CD4-positive, alpha-beta T cell treated with Interleukin-1 beta for 1 hour (primary cell): ENCODE measurements at regions not wholly inside any gene's neighbourhood (a gene's known extent, or its start where the extent isn't known, plus 50 kb on each side); places are given as distances from the start of the nearest gene placed in this dataset.
"Not testable (repeated sequence)": the region's sequence is repeated elsewhere in the genome, so short reads cannot be mapped to it uniquely, and the experiment has no call there.

Experiments
- DNase-seq, 2 donors: peaks; one replicate each; pipeline ENCODE4 v3.0.0-alpha.2; 2020 to 2022

- no peak for DNase-seq
These were observed 434.7 kb upstream of the NDST4 start for GRCh38 chr4:115548123-115548522.

DNA sequence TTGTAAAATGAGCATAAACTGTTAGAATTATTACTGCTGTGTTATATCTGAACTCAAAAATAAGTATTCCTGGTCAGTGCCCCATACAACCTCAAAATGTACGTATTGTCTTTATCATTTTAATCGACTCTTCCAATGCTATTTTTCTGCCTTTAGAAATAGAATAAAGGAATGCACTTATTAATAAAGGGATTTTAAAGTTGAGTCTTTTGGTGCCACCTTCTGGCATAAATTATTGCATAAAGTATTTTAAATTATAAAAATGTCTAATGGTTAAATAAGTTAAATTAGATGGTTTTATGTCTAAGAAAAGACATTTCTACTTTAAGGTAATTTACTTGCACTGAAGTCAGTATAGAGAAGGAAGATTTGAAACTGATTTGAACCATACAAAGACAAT lies 424.0 kb upstream of the NDST4 start:
- DNase-seq, result no peak

- DNase-seq, result no peak
These were observed 415.7 kb upstream of the NDST4 start for GRCh38 chr4:115529126-115529525.

GRCh38 chr4:115519476-115519875 lies 406.1 kb upstream of the NDST4 start:
- DNase-seq, result not testable (repeated sequence)

GRCh38 chr4:115515772-115516171 lies 402.4 kb upstream of the NDST4 start:
- DNase-seq, result no peak

DNA sequence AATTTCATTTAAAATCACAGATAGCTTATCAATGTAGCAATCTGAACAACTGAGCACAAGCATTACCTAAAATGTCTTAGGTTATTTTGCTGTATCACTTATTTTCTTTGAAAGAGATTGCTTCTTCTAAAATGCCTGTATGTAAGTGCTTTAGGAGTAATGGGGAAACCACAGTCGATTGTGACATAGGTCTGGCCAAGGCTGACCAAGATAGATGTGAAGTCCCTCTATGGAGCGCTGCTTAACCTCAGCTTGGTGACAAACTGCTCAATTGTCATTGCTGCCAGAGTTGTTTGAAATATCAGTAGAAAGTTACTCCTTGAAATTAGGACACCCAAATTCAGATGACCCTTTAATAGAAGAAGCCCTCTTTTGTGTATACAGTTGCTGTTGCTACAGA lies 401.9 kb upstream of the NDST4 start:
- DNase-seq, result no peak

- DNase-seq, result no peak
These were observed 401.3 kb upstream of the NDST4 start for GRCh38 chr4:115514675-115515074.

DNA sequence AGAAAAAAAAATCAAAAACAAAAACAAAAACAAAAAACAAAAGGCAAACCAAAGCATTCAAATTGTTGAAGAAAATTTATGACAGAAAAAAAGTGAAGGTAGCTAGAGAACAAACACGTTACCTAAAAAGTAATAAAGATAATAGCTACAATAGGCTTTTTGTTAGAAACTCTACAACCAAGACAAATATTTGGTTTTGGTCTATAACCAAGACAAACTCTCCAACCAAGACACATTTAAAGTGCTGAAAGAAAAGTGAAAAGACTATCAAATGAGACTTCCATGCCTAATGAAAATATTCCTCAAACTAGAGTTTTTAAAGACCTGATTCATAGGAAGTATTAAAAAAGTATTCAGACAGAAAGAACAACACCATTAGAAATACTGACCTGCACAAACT lies 391.9 kb upstream of the NDST4 start:
- no peak for DNase-seq

- DNase-seq, result no peak
These were observed 388.2 kb upstream of the NDST4 start for GRCh38 chr4:115501656-115502055.

DNA sequence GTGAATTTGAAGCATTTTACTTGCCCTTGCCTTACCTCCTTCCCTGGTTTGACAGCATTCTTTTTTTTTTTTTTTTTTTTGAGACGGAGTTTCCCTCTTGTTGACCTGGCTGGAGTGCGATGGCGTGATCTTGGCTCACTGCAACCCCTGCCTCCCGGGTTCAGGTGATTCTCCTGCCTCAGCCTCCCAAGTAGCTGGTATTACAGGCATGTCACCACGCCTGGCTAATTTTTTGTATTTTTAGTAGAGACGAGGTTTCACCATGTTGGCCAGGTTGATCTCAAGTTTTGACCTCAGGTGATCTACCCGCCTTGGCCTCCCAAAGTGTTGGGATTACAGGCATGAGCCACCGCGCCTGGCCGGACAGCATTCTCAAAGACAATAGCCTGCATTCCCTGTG lies 380.4 kb upstream of the NDST4 start:
- DNase-seq, result not testable (repeated sequence)

GRCh38 chr4:115491686-115492085 lies 378.3 kb upstream of the NDST4 start:
- DNase-seq, result no peak

- DNase-seq, result no peak
These were observed 375.9 kb upstream of the NDST4 start for GRCh38 chr4:115489279-115489678.

DNA sequence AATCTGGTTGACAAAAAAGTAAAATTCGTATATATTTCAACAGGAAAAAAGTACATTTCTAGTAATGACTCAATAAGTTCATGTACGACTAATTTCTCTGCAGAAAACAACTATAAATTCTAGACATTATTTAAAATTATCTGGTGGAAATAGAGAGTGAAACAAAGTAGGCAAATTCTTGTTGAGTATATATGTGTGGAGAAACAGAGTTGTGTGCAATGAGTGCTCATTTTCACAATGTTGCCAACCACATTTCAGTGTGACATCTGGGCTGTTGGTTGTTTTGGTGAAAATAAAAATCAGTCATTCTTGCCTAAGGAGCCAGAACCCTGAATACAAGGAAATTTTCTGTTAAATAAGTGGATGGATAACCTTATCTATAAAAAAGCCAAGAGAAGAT lies 372.0 kb upstream of the NDST4 start:
- no peak for DNase-seq

DNA sequence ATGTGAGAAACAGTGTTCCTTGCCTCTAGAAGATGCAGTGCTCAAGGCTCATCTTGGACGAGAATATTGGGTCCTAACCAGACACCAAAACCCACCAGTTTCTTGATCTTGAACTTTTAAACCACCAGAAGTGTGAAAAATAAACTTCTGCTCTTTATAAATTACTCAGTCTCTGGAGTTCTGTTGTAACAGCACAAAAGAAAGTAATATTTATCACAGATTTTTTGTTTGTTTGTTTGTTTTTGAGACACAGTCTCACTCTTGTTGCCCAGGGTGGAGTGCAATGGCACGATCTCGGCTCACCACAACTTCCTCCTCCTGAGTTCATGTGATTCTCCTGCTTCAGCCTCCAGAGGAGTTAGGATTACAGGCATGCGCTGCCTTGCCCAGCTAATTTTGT lies 371.1 kb upstream of the NDST4 start:
- DNase-seq, result no peak

- DNase-seq, result no peak
These were observed 357.3 kb upstream of the NDST4 start for GRCh38 chr4:115470763-115471162.

DNA sequence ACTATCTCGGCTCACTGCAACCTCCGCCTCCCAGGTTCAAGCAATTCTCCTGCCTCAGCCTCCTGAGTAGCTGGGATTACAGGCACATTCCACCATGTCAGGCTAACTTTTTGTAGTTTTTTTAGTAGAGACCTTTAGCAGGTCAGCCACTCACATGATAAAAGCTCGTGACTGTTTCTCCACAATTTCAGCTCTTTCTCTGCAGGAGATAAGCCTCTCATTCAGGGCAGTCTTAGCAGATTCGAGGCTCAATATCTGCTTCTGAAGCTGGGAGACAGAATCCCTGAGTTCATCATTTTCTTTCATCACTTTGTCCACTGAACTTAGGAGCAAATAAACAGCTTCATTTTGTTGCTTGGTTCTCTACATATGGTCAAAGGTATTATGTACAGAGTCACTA lies 345.9 kb upstream of the NDST4 start:
- DNase-seq, result not testable (repeated sequence)

DNA sequence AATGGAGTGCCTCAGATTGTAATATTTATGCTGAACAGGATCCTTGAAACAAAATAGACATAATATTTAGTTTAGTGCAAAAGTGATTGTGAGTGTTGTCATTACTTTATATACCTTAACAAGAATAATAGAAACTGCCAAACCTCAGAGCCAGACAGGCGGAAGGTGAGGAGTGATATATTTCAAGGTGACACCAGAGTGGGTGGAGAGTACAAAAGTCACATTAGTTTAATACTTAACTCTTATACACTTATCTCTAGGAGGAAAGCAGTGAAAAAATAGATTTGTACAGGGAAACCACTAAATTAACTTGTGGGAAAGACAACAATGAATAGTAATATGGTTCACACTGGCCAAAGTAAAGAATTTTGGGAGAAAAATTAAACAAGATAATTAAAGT lies 342.8 kb upstream of the NDST4 start:
- no peak for DNase-seq

DNA sequence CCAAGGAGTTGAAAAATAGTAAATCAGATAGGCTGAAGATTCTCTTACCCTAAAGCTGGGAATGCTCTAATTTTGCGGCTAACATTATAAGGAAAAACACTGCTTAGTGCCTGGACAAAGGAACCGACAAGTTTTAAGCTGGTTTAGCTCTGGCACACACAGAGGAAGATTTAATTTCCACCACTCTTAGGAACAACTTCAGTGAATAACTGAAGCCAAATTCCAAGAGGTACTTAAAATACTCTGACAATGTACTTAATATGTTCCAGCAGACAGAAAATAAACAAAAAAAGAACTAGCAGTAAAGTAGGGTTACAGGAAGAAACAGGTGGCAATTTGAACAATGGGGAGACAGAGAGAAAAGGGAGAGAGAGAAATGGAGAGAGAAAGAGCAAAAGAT lies 340.8 kb upstream of the NDST4 start:
- DNase-seq, result no peak

DNA sequence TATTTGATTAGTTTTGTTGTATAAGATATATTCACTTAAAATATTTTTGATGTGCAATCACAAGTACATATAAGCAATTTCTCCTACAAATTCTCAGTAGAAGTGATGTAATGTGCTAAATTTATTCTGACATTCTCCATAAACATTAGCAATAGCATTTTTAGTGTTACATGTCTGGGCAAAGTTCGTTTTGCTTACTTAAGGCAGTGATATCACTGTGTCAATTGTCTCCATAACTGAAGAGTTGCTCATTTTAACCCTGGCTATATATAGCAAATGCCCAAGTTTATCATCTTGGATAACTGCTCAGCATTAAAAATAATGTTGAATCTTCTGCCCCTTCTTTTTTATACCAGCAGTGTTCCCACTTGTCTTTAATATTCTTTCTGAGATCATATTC lies 340.0 kb upstream of the NDST4 start:
- no peak for DNase-seq

DNA sequence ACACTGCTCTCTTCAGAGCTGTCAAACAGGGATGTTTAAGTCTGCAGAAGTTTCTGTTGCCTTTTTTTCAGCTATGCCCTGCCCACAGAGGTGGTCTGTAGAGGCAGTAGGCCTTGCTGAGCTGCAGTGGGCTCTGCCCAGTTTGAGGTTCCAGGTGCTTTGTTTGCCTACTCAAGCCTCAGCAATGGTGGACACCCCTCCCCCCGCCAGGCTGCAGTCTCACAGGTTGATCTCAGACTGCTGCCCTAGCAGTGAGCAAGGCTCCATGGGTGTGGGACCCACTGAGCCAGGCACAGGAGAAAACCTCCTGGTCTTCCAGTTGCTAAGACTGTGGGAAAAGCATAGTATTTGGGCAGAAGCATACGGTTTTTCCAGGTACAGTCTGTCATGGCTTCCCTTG lies 338.8 kb upstream of the NDST4 start:
- not testable (repeated sequence) for DNase-seq

- no peak for DNase-seq
These were observed 324.3 kb upstream of the NDST4 start for GRCh38 chr4:115437739-115438138.

GRCh38 chr4:115433491-115433890 lies 320.1 kb upstream of the NDST4 start:
- no peak for DNase-seq

GRCh38 chr4:115430024-115430423 lies 316.6 kb upstream of the NDST4 start:
- no peak for DNase-seq

DNA sequence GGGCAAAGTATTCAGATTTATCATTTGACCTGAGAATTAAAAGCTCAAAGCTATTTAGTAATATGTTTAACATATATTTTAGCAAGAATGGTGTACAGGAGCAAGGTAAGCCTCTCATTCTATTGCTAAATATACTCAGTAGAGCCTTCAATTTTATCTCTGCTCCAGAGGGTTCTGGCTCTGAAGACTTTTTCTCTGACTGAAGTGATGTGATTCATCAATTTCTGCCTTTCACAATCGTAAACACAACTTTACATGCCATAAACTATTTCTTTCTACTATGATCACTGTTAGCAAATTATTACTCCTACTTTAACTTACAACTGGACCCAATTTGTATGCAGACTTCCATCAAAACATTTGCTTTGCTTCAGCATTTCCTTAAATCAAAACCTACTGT lies 315.0 kb upstream of the NDST4 start:
- DNase-seq, result no peak

DNA sequence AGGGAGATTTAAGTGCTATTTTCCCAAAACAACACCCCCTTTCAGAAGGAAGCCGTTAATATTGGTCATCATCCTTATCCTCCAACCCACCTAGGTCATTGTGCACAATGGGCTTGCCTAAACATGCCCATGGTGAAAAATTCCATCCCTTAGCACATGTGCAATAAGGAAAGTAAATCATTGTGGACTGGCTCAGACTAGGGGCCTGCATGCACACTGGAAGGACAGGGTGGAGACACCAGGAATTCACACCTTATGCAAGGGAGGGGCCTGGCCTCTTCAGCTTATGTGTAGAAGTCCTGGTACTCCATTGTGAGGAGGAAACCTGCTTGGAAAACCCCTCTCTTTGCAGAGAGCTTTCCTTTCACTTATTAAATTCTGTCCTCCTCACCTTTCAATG lies 311.4 kb upstream of the NDST4 start:
- no peak for DNase-seq
